OCI-LY1 (cell line): ENCODE measurements at regions not wholly inside any gene's neighbourhood (a gene's known extent, or its start where the extent isn't known, plus 50 kb on each side); places are given as distances from the start of the nearest gene placed in this dataset.

Source experiments
- EZH2 ChIP-seq: fragments of 200-600 bp; sonication (generic), shearing (Covaris generic); IDR thresholded peaks from 2 replicates; pipeline ENCODE4 v1.8.0; 2017; ENCODE audit warnings: borderline replicate concordance, mixed run types, mild to moderate bottlenecking, antibody characterized with exemption, low read length, moderate library complexity, mixed read lengths
- TF ChIP-seq, protein P1 (sequence below): fragments of 200-600 bp; sonication (generic), shearing (Covaris generic); IDR thresholded peaks from 2 replicates; pipeline ENCODE4 v1.5.1; 2017; ENCODE audit warnings: mild to moderate bottlenecking, antibody characterized with exemption, low read length, moderate library complexity, mixed read lengths

DNA sequence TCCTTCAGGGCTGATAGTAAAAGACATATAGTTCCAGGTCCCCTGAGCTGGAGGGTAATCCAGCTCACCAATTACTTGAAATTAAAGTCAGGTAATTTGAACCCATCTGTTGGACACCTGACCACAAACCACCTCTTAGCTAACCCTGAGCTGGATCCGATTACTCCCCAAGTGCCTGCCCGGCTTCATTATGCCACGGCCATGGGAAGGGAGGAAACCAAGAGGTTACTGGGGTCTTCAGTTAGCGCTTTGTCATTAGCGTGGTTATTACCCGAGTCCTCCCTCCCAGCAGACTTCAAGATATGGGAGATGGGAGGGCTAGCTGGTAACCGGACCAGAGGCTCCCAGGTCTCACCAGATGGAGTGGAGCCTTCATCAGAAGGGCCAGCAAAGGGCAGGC is 1071.4 kb downstream of the BCL11B start:
- no peak for TF ChIP-seq EZH2
- TF ChIP-seq, protein P1, sequence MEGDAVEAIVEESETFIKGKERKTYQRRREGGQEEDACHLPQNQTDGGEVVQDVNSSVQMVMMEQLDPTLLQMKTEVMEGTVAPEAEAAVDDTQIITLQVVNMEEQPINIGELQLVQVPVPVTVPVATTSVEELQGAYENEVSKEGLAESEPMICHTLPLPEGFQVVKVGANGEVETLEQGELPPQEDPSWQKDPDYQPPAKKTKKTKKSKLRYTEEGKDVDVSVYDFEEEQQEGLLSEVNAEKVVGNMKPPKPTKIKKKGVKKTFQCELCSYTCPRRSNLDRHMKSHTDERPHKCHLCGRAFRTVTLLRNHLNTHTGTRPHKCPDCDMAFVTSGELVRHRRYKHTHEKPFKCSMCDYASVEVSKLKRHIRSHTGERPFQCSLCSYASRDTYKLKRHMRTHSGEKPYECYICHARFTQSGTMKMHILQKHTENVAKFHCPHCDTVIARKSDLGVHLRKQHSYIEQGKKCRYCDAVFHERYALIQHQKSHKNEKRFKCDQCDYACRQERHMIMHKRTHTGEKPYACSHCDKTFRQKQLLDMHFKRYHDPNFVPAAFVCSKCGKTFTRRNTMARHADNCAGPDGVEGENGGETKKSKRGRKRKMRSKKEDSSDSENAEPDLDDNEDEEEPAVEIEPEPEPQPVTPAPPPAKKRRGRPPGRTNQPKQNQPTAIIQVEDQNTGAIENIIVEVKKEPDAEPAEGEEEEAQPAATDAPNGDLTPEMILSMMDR: no peak
